DMS 273 (cell line): ENCODE measurements at regions not wholly inside any gene's neighbourhood (a gene's known extent, or its start where the extent isn't known, plus 50 kb on each side); places are given as distances from the start of the nearest gene placed in this dataset.
A peak's percentile ranks its signal among the peaks of the same experiment; 100 is the strongest.

Source experiments
- DNase-seq: peaks from one replicate; lab custom pipeline; 2025; ENCODE audit not compliant: unreplicated experiment; lab: John Stamatoyannopoulos, UW

GRCh38 chr10:88126699-88127098 lies 263.3 kb downstream of the PTEN start:
- DNase-seq, result no peak

DNA sequence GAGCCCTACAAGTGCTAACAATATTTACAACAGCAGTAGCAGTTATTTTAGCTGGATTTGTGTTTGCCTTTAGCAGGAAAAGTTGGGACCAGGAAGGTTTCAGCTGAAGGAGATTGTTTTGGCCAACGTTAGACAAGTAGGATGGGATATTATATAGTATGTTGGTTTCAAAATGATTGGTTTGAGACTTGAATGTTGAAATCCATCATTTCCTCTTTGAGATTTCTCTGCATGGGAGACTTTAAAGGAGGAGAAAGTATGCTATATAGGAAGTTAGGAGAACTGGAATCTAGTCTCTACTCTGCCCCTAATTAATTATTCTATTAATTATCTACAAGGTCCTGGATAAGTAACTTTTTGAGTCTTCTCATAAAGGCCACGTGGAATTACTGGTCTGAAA lies 263.8 kb downstream of the PTEN start:
- no peak for DNase-seq

DNA sequence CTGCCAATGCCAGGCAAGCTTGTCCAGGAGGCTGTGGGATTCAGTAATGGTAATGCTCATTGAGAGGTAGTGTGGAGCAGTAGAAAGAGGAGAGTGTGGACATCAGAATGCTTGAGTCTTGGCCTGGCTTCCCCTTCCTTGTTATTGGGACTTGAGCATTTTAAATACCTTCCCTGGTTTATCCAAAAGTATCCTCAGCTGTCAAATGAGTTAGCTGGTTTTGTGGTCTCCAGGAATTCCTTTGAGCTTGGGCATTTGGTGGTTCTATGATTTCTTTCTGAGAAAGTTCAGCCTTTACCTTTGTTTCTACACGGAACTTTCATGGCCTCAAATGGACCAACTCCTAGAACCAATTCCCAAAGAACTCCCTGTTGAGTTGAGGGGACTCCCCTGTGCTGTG lies 264.3 kb downstream of the PTEN start:
- DNase-seq, result no peak

- no peak for DNase-seq
Measured at GRCh38 chr10:88129013-88129412, 265.6 kb downstream of the PTEN start.

GRCh38 chr10:88130912-88131311 lies 267.5 kb downstream of the PTEN start:
- peak; percentile 6 for DNase-seq

GRCh38 chr10:88131511-88132139 lies 268.2 kb downstream of the PTEN start:
- DNase-seq, result peak; percentile 86

GRCh38 chr10:88136712-88137111 lies 273.3 kb downstream of the PTEN start:
- DNase-seq, result no peak

DNA sequence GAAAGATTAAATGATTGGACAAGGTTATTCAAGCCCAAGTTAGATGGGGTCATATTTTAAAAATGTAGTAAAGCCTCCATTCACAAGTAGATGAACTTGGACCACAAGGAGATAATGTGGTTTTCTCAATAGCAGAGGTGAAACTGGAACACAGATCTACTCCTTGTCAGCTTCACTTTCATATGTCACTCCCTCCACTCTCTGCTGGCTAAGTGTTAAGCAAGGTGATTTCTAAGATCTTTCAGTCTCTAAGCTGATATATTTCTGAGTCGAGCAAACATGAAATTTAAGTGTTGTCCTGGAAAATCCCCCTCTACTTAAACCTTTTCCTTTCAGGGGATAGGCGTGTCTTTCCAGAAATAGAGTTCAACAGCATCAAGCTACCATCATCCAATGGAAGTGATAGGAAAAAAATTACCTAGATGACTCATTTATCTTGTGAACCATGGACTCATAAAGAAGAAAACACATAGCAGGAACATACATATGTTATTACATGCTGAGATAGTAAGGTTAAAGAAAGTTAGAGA lies 275.0 kb downstream of the PTEN start:
- no peak for DNase-seq

DNA sequence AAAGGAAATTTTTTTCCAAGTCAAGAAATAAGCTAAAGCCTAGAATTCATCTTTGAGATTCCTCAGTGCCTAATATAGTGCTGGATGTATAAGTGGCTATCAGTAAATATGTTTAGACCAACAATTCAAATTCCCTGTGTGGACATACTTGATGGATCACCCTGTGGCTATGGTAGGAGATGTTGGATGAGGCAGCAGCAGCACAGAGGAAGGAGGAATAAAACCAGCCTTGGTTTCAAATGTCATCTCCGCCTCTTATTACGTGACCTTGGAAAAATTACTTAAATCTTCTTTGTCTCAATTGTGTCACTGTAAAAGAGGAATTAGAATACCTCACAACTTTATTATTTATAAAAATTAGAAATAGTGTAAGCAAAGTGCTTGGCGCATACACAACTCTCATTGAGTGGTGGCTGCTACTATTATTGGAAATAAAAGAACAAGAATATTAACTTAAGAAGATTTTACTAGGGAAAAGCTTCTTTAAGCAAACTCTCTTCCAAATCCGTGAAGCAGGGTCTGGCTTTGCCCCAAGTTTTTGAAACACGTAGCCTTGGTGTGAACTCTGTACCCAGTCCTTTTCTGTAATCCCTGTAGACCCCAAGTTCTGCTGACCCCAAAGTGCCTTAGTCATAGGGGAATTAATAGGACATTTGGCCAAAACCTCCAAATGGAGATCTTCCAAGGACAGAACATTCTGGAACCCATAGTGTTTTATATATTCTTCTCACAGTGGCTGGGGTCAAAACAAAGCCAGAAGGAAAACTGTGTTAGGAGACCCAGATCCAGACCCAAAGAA lies 283.8 kb downstream of the PTEN start:
- no peak for DNase-seq

- DNase-seq, result no peak
Measured at GRCh38 chr10:88149906-88150305, 286.5 kb downstream of the PTEN start.

- DNase-seq, result no peak
Measured at GRCh38 chr10:88150339-88150738, 286.9 kb downstream of the PTEN start.

DNA sequence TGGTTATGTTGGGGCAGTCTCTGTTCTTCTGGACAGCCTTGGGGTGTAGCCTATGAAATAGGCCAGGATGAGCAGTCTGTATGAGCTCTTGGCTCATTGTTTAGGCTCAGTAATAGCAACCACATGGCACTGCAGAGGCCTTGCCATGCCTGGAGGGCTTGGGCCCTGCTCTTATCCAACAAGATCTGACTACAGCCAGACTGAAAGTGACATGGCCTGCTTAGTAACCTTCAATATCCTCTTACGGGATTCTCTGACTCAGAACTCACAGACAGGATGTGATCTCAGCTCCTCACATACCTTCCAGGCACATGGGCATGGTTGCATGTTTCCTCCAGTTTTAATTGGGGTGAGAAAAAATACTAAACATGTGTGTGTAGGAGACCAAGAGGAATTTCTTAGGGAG lies 289.3 kb downstream of the PTEN start:
- no peak for DNase-seq

- DNase-seq, result no peak
Measured at GRCh38 chr10:88154596-88155250, 291.3 kb downstream of the PTEN start.

DNA sequence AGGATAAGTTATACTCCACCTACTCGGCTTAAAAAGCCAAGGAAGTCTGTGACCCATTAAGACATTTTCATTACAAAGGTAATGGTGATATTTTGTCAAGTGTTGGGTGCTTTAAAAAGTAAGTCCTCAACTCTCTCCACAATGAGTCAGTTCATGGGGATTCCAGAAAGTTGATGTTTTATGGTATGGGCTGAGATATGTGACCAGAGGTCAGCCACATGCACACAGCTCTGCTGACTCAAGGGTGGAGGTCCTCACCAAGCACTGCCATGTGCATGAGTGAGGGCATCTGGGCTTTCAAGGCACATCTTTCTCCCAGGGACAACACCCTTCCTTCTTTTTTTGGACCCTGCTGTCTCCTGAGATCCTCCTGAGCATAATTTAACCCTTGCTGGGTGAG lies 292.9 kb downstream of the PTEN start:
- DNase-seq, result no peak

DNA sequence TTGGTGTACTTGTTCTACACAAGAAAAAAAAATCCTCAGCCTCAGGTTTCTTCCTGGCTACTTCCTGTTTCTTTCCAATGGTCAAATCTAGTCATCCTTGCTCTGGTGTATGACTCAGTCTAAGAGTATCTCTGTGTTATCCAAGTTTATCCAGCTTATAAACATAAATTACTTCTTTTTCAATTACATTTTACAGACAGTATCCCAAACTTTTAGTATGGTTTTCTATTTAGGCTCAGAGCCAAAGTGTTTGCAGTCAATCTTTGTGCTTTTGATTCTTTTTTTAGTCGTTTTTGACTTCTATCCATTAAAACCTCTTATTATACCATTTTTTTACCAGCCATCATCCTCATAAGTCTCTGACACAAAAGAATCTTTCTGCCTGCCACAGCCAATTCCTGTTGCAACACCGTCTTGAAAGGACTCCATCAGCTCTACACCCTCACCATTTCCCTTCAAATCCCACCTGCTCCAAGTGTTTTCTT lies 294.6 kb downstream of the PTEN start:
- DNase-seq, result no peak

DNA sequence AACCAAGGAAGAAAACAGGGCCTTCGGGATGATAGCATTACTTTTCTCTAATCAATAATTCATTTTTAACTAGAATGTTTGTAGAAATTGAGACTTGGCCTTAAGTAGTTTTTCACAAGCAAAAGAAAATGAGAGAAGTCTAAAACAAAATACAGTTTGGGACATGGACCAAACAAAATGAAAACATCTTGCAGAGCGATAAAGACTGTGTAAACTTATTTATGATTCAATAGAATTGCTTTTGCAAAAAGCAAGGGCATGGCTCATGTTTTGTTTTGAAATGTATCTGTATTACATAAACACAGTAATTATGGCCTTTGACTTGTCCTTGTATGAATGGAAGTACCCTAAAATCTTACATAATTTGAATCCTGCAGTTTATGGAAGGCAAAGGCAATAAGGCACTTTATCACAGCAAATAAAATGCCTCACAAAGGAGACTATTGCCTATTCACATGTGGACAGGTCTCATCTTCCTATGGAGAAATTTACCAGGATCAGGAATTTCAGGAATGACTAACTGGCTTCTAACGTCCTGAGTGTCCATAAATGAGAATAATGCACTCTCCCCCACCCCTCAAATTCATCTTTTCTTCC lies 295.2 kb downstream of the PTEN start:
- DNase-seq, result no peak

DNA sequence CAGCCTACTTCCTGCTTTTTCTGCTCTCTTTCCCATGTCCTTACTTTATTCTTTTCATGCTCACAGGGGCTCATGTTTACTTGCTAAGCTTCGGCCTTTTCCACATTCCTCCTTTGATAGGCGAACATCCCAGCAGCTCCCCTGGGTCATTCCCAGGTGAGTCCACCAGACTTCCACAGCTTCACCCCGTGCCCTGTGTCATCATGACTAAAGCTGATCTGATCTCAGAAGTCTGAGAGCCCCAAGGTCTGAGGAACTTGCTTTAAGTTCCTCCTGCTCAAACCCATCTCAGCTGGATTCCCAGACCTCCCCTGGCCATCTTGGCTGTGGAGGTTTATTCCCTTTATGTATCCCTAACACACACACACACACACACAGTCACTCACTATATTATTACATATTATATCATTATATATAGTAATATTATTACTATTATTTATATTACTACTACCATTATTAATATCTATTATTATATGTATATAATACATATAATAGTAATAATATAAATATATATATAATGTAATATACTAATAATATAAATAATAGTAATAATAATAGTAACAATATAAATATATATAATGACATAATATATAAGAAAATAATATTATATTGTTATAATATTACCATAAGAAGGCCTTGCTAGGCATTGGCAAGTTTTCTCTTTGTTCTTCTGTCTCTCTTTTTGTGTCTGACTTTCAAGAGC lies 295.9 kb downstream of the PTEN start:
- no peak for DNase-seq

DNA sequence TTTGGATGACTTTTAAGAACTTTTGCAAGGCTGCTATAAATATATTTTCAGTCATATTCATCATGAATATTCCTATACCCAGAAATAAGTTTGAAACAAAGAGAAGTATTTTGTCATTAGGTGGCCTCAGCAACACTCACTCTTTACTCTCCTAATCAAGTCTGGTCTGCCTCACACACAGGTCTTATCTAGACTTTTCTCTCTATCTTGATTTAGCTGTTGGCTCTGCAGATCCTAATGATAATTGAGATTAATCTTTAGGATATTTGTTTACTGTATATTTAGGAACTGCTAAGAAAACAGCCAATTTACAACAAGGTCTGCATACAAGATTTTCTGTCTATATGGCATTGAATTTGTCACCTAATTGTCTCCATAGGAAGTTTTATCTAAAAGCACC lies 297.6 kb downstream of the PTEN start:
- DNase-seq, result no peak

DNA sequence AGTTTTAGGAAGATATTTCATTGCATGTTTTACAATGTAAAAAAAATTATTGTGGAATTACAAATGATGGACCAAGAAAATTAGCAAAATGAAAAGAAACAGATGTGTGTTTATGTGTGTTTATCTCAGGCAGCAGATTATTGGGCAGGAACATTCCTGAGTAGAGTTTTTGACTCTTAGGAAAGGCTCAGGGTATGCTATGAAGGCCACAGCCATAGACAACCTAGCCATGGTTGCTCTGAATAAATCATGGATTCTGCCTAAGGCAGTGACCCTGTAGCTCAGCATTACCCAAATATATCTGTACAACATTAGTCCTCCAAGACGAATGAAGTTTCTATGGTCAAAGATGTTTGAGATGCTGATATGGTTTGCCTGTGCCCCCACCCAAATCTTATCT lies 298.3 kb downstream of the PTEN start:
- no peak for DNase-seq

GRCh38 chr10:88162852-88163251 lies 299.4 kb downstream of the PTEN start:
- DNase-seq, result no peak

DNA sequence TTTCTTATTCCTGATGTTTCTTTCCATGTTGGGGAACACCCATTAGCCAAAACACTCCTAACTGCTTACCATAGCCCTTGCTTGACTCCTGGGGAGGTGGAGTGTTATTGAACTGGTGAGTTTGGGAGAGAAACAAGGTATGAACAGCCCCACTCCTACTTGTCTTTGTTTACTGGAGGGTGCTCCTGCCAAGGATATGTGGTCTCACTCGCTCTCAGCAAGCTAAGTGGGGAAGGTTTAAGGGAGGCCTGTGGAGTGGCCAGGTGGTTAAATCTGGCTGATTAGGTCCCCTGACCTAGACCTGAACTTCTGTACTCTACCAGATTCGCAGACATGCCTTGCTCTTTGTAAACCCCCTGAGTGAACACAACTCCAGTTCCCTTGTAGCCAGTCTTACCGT lies 300.1 kb downstream of the PTEN start:
- DNase-seq, result no peak
